Small intestine (tissue), 7 donors: ENCODE measurements at regions not wholly inside any gene's neighbourhood (a gene's known extent, or its start where the extent isn't known, plus 50 kb on each side); places are given as distances from the start of the nearest gene placed in this dataset.
"Not testable (repeated sequence)": the region's sequence is repeated elsewhere in the genome, so short reads cannot be mapped to it uniquely, and the experiment has no call there.

ENCODE experiments used
- DNase-seq, 2 donors: peaks; one replicate each; pipeline versions ENCODE4 v3.0.0 to v3.0.0-alpha.2; 2013
- FAIRE-seq: peaks from 2 replicates; lab custom pipeline; 2012; peaks lifted over from hg19 to GRCh38; lab: Jason Lieb, UNC
- H3K27ac ChIP-seq, 3 donors: one replicate each; pipeline ENCODE4 v1.5.1; 2013; ENCODE audit warnings: low read length in 2 of 3, mild to moderate bottlenecking in 2 of 3, control low read depth in 1 of 3, inconsistent platforms in 1 of 3, low read depth in 1 of 3, moderate library complexity in 1 of 3
- H3K27me3 ChIP-seq, 3 donors: one replicate each; pipeline ENCODE4 v1.6.1; 2013; ENCODE audit warnings: low read length in 3 of 3, inconsistent platforms in 1 of 3; ENCODE audit not compliant: control insufficient read depth in 3 of 3, insufficient read depth in 3 of 3
- H3K36me3 ChIP-seq, 3 donors: one replicate each; pipeline ENCODE4 v1.6.1; 2013; ENCODE audit warnings: low read length in 3 of 3, inconsistent platforms in 1 of 3, low read depth in 1 of 3, mild to moderate bottlenecking in 1 of 3, moderate library complexity in 1 of 3; ENCODE audit not compliant: control insufficient read depth in 3 of 3, insufficient read depth in 2 of 3
- H3K4me1 ChIP-seq, 3 donors: one replicate each; pipeline ENCODE4 v1.6.1; 2013; ENCODE audit warnings: low read length in 2 of 3, inconsistent platforms in 1 of 3, low read depth in 1 of 3, mild to moderate bottlenecking in 1 of 3, moderate library complexity in 1 of 3; ENCODE audit not compliant: control insufficient read depth in 3 of 3, insufficient read depth in 2 of 3
- H3K4me3 ChIP-seq, 3 donors: one replicate each; pipeline ENCODE4 v1.5.1; 2013; ENCODE audit warnings: low read length in 3 of 3, control low read depth in 1 of 3, inconsistent platforms in 1 of 3, low read depth in 1 of 3, mild to moderate bottlenecking in 1 of 3, moderate library complexity in 1 of 3
- H3K9me3 ChIP-seq, 2 donors: one replicate each; pipeline ENCODE4 v1.6.1; 2013; ENCODE audit warnings: low read depth in 1 of 2, low read length in 1 of 2; ENCODE audit not compliant: control insufficient read depth in 2 of 2, insufficient read depth in 1 of 2
- WGBS, 3 donors: extraction: QIAGEN DNeasy Blood & Tissue Kit; methylation state at CpG; one replicate each; pipeline ENCODE4 v1.1.7; 2013; 5-methylcytosine and 5-hydroxymethylcytosine counted together
- donor health status: healthy with polysubstance abuse.
- donor health status: control.
- donor health status: control.
- donor health status: Bipolar disorder and iron deficiency.
- donor health status: healthy.

- not testable (repeated sequence) for H3K27ac ChIP-seq, H3K9me3 ChIP-seq
- WGBS, 3 donors = 52 to 71% (median 59%) methylated on average over 3 of the region's 3 CpGs
Observed at GRCh38 chr19:21668072-21668773, 99.2 kb downstream of the ZNF100 start.

GRCh38 chr19:21655540-21656126, 111.7 kb downstream of the ZNF100 start:
- WGBS, 3 donors = 67 to 86% (median 74%) methylated on average over 3 of the region's 3 CpGs
- no peaks in the 10 kb centered on the region for H3K4me1 ChIP-seq
- H3K9me3 ChIP-seq = peaks cover 0 to 2% of the 10 kb centered on the region in 2 donors
- FAIRE-seq (no peak), DNase-seq (no peak)
- H3K36me3 ChIP-seq = no peaks in the 10 kb centered on the region
- H3K27me3 ChIP-seq = no peaks in the 10 kb centered on the region
- H3K27ac ChIP-seq = no peak overlapping the region
- no peak overlapping the region for H3K4me3 ChIP-seq

More at GRCh38 chr19:21668072-21668773, 99.2 kb downstream of the ZNF100 start:
- not testable (repeated sequence) for H3K4me3 ChIP-seq, FAIRE-seq, H3K36me3 ChIP-seq, H3K27me3 ChIP-seq, H3K4me1 ChIP-seq, DNase-seq

- DNase-seq, H3K27ac ChIP-seq, H3K4me3 ChIP-seq, H3K27me3 ChIP-seq, H3K9me3 ChIP-seq, H3K36me3 ChIP-seq, FAIRE-seq, H3K4me1 ChIP-seq: not testable (repeated sequence)
- 44 to 71% (median 47%) methylated on average over 3 of the region's 3 CpGs for WGBS, 3 donors
Observed at GRCh38 chr19:21651478-21651877, 115.9 kb downstream of the ZNF100 start.

- no peaks in the 10 kb centered on the region for H3K4me1 ChIP-seq
- no peak overlapping the region for H3K27ac ChIP-seq
- FAIRE-seq (no peak), DNase-seq (no peak)
- no peaks in the 10 kb centered on the region for H3K36me3 ChIP-seq
- no peak overlapping the region for H3K4me3 ChIP-seq
- H3K27me3 ChIP-seq = no peaks in the 10 kb centered on the region
- 80 to 83% (median 83%) methylated on average over 1 of the region's 1 CpG for WGBS, 3 donors
- H3K9me3 ChIP-seq = peaks cover 0 to 3% of the 10 kb centered on the region in 2 donors
Observed at GRCh38 chr19:21638776-21639175, 128.6 kb downstream of the ZNF100 start.

- H3K27ac ChIP-seq = no peak overlapping the region
- 68 to 77% (median 73%) methylated on average over 8 of the region's 8 CpGs for WGBS, 3 donors
- H3K9me3 ChIP-seq = peaks cover 0 to 10% of the 10 kb centered on the region in 2 donors
- H3K4me1 ChIP-seq = peaks cover 0 to 3% (median 0%) of the 10 kb centered on the region in 3 donors
- no peaks in the 10 kb centered on the region for H3K27me3 ChIP-seq
- FAIRE-seq = no peak
- no peak overlapping the region for H3K4me3 ChIP-seq
- no peak for DNase-seq
- H3K36me3 ChIP-seq = no peaks in the 10 kb centered on the region
Observed at GRCh38 chr19:21626924-21627697, 121.7 kb downstream of the ZNF429 start.

- WGBS, 3 donors = 6 to 43% (median 38%) methylated on average over 1 of the region's 1 CpG
- Histone ChIP-seq H3K9me3 (peaks cover 0 to 11% of the 10 kb centered on the region in 2 donors), H3K4me1 (peaks cover 0 to 4% (median 0%) of the 10 kb centered on the region in 3 donors), H3K27me3 (no peaks in the 10 kb centered on the region), H3K27ac (no peak overlapping the region), H3K4me3 (no peak overlapping the region), H3K36me3 (no peaks in the 10 kb centered on the region)
- DNase-seq (no peak), FAIRE-seq (no peak)
Observed at GRCh38 chr19:21626091-21626490, 120.7 kb downstream of the ZNF429 start.

GRCh38 chr19:21622920-21623319, 117.5 kb downstream of the ZNF429 start:
- Histone ChIP-seq H3K4me1 (peaks cover 0 to 4% (median 0%) of the 10 kb centered on the region in 3 donors), H3K27ac (no peak overlapping the region), H3K4me3 (no peak overlapping the region), H3K9me3 (peaks cover 0 to 11% of the 10 kb centered on the region in 2 donors), H3K36me3 (no peaks in the 10 kb centered on the region), H3K27me3 (no peaks in the 10 kb centered on the region)
- FAIRE-seq = no peak
- no peak for DNase-seq
- 64 to 79% (median 67%) methylated on average over 6 of the region's 6 CpGs for WGBS, 3 donors

GRCh38 chr19:21621671-21622070, 116.3 kb downstream of the ZNF429 start:
- no peak overlapping the region for H3K4me3 ChIP-seq
- peak in 1 of 2 donors; percentile 67 for DNase-seq
- H3K9me3 ChIP-seq = peaks cover 0 to 11% of the 10 kb centered on the region in 2 donors
- 43 to 56% (median 46%) methylated on average over 6 of the region's 6 CpGs for WGBS, 3 donors
- H3K36me3 ChIP-seq = no peaks in the 10 kb centered on the region
- FAIRE-seq = no peak
- H3K4me1 ChIP-seq = peaks cover 0 to 4% (median 0%) of the 10 kb centered on the region in 3 donors
- H3K27ac ChIP-seq = no peak overlapping the region
- H3K27me3 ChIP-seq = no peaks in the 10 kb centered on the region
